HCT116 (cell line): ENCODE measurements at regions not wholly inside any gene's neighbourhood (a gene's known extent, or its start where the extent isn't known, plus 50 kb on each side); places are given as distances from the start of the nearest gene placed in this dataset.

Source experiments
- ATAC-seq: fragments of 200-7000 bp; cut with Tn5 transposase; 2 replicates; pipeline ENCODE4 v1.9.1; 2020; ENCODE audit warnings: mild to moderate bottlenecking, moderate library complexity
- BruUV-seq: library from RNA; stranded (reverse); fragments of 400-500 nt; replicated peaks from 2 replicates; lab custom pipeline; 2021; lab: Mats Ljungman, UMichigan
- CTCF ChIA-PET: fragments of 300-600 bp; sonication (Branson Sonifier 250); formaldehyde crosslinking; loops from one replicate; lab custom pipeline; 2021; ENCODE audit warnings: antibody characterized with exemption; lab: Charles Lee
- POLR2A ChIA-PET: fragments of 300-600, 350-600 bp; sonication (Branson Sonifier 250); formaldehyde crosslinking; loops from one replicate; lab custom pipeline; 2021; ENCODE audit warnings: antibody characterized with exemption; lab: Charles Lee
- RAD21 ChIA-PET, 2 experiments: fragments of 300-600 bp; sonication (Branson Sonifier 250); formaldehyde crosslinking; loops; one replicate each; lab custom pipeline; 2023; ENCODE audit warnings: low total read pairs in 2 of 2; ENCODE audit not compliant: uncharacterized antibody in 2 of 2, unreplicated experiment in 2 of 2, low non-redundant PET in 1 of 2; lab: Charles Lee
- DNase-seq: peaks from one replicate; pipeline ENCODE4 v3.0.0-alpha.2; 2010; ENCODE audit warnings: low read depth, low spot score
- H2AFZ ChIP-seq: fragments of 200-600 bp; shearing (Covaris generic), sonication (generic); 2 replicates; pipeline ENCODE4 v1.6.1; 2017; ENCODE audit warnings: low read depth, mixed run types, mixed read lengths, antibody characterized with exemption, low read length; ENCODE audit not compliant: poor library complexity, severe bottlenecking
- H3K27ac ChIP-seq: 2 replicates; pipeline ENCODE4 v1.5.1; 2012; ENCODE audit warnings: low read depth, low read length
- H3K27me3 ChIP-seq: fragments of 200-600 bp; sonication (generic); 2 replicates; pipeline ENCODE4 v1.6.1; 2016; ENCODE audit warnings: mixed run types, low read length, mixed read lengths; ENCODE audit not compliant: insufficient read depth
- H3K36me3 ChIP-seq, 2 experiments: fragments of 200-500 bp in 1 of 2; fragments of 200-600 bp in 1 of 2; sonication (Bioruptor generic) in 1 of 2; sonication (generic) in 1 of 2; 2 replicates each; pipeline versions ENCODE4 v1.5.1 to v1.6.1; 2014 to 2016; ENCODE audit warnings: low read length in 2 of 2, inconsistent platforms in 1 of 2, mixed read lengths in 1 of 2, mixed run types in 1 of 2; ENCODE audit not compliant: insufficient read depth in 2 of 2, control insufficient read depth in 1 of 2
- H3K4me1 ChIP-seq, 2 experiments: fragments of 200-600 bp in 1 of 2; sonication (generic) in 1 of 2; 2 replicates each; pipeline versions ENCODE4 v1.5.1 to v1.6.1; 2012 to 2017; ENCODE audit warnings: low read length in 2 of 2, inconsistent platforms in 1 of 2, mild to moderate bottlenecking in 1 of 2, mixed read lengths in 1 of 2, mixed run types in 1 of 2, moderate library complexity in 1 of 2; ENCODE audit not compliant: insufficient read depth in 2 of 2, control insufficient read depth in 1 of 2
- H3K4me2 ChIP-seq: fragments of 200-600 bp; sonication (generic); 2 replicates; pipeline ENCODE4 v1.6.1; 2017; ENCODE audit warnings: mixed run types, low read length, mixed read lengths
- H3K4me3 ChIP-seq, 2 experiments: fragments of 200-600 bp in 1 of 2; sonication (generic) in 1 of 2; replicated peaks in 1 of 2; 2 replicates each; pipeline ENCODE4 v1.5.1; 2011 to 2016; ENCODE audit warnings: low read length in 2 of 2, control low read depth in 1 of 2, low read depth in 1 of 2, mild to moderate bottlenecking in 1 of 2, mixed read lengths in 1 of 2, mixed run types in 1 of 2
- H3K79me2 ChIP-seq: fragments of 200-600 bp; sonication (generic); 2 replicates; pipeline ENCODE4 v1.6.1; 2017; ENCODE audit warnings: mild to moderate bottlenecking, mixed run types, low read length, moderate library complexity, mixed read lengths; ENCODE audit not compliant: insufficient read depth
- H3K9ac ChIP-seq: fragments of 200-600 bp; sonication (generic); 2 replicates; pipeline ENCODE4 v1.6.1; 2016; ENCODE audit warnings: low read length, mixed read lengths
- H3K9me2 ChIP-seq: fragments of 200-600 bp; sonication (generic), shearing (Covaris generic); 2 replicates; pipeline ENCODE4 v1.6.1; 2017; ENCODE audit warnings: mixed run types, mild to moderate bottlenecking, moderate library complexity; ENCODE audit not compliant: insufficient read depth
- H3K9me3 ChIP-seq, 2 experiments: fragments of 200-500 bp in 1 of 2; fragments of 200-600 bp in 1 of 2; sonication (Bioruptor generic) in 1 of 2; sonication (generic) in 1 of 2; 2 replicates each; pipeline ENCODE4 v1.6.1; 2014 to 2017; ENCODE audit warnings: low read length in 2 of 2, mixed read lengths in 2 of 2, inconsistent platforms in 1 of 2, low read depth in 1 of 2, mild to moderate bottlenecking in 1 of 2, mixed run types in 1 of 2, moderate library complexity in 1 of 2; ENCODE audit not compliant: control insufficient read depth in 1 of 2, insufficient read depth in 1 of 2
- H4K20me1 ChIP-seq: fragments of 200-600 bp; sonication (generic), shearing (Covaris generic); 2 replicates; pipeline ENCODE4 v1.6.1; 2017; ENCODE audit warnings: mixed run types, mild to moderate bottlenecking, moderate library complexity; ENCODE audit not compliant: insufficient read depth
- EZH2phosphoT487 ChIP-seq: fragments of 200-600 bp; IDR thresholded peaks from 2 replicates; pipeline ENCODE4 v1.6.1; 2018; ENCODE audit warnings: antibody characterized with exemption, borderline replicate concordance
- intact Hi-C: fragments of 100-400 bp; cut with micrococcal nuclease; formaldehyde crosslinking; loops from 2 replicates; pipeline ENCODE4 v1.10.0; 2022
- TF ChIP-seq, protein P1 (sequence below): IDR thresholded peaks from 2 replicates; pipeline ENCODE4 v1.6.1; 2012; ENCODE audit warnings: low read depth

DNA sequence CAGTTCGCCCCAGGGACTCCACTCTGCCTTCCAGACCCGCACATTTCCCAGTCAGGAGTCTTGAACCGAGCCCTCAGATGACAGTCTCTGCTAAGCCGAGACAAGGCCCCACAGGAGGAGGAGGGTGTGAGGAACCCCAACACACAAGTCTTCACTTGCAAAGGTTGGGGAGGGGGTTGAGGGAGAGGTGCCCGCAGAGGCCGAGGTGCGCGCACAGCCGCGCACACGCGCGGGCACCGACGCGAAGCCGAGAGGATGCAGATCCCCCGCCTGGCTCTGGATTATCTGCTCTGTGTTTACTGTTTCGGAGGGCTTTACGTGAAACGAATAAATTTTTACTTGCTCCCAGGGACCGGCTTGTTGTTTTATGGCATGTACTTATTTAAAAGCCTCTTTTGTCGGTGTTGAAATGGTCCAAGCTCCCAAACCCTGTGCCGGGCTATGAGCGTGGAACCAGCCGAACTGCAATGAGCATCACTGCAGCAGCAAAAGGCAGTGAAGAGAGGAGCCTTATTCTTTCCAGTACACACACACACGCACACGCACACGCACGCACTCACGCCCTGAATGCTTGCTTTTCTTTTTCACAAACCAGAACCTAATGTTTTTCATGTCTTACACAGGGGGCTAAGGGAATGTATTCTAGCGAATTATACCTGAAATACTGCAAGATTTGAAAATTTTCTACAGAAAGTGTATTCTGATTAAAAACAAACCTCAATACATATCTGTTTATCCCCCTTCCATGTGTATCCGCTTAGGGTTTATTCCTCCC is 297.7 kb downstream of the PARP8 start:
- intact Hi-C loops: loop anchor here (1.0 to 5.0 kb wide), 6 partner anchors 383 to 1593 kb away; no protein-coding TSS in a partner anchor

More for the DNA sequence above, 297.7 kb downstream of the PARP8 start:
- Histone ChIP-seq H3K27ac (no peak overlapping the region), H3K9ac (no peak overlapping the region), H3K4me1 (no peaks in the 10 kb centered on the region; a peak in 1 of 4 replicates), H3K9me2 (no peaks in the 10 kb centered on the region), H3K9me3 (no peaks in the 10 kb centered on the region), H3K27me3 (no peaks in the 10 kb centered on the region), H2AFZ (no peak overlapping the region), H3K36me3 (no peaks in the 10 kb centered on the region)
- no peak for DNase-seq
- BruUV-seq: no TSS peak
- RAD21 ChIA-PET: no interaction called here
- TF ChIP-seq EZH2phosphoT487: no peak
- TF ChIP-seq, protein P1, sequence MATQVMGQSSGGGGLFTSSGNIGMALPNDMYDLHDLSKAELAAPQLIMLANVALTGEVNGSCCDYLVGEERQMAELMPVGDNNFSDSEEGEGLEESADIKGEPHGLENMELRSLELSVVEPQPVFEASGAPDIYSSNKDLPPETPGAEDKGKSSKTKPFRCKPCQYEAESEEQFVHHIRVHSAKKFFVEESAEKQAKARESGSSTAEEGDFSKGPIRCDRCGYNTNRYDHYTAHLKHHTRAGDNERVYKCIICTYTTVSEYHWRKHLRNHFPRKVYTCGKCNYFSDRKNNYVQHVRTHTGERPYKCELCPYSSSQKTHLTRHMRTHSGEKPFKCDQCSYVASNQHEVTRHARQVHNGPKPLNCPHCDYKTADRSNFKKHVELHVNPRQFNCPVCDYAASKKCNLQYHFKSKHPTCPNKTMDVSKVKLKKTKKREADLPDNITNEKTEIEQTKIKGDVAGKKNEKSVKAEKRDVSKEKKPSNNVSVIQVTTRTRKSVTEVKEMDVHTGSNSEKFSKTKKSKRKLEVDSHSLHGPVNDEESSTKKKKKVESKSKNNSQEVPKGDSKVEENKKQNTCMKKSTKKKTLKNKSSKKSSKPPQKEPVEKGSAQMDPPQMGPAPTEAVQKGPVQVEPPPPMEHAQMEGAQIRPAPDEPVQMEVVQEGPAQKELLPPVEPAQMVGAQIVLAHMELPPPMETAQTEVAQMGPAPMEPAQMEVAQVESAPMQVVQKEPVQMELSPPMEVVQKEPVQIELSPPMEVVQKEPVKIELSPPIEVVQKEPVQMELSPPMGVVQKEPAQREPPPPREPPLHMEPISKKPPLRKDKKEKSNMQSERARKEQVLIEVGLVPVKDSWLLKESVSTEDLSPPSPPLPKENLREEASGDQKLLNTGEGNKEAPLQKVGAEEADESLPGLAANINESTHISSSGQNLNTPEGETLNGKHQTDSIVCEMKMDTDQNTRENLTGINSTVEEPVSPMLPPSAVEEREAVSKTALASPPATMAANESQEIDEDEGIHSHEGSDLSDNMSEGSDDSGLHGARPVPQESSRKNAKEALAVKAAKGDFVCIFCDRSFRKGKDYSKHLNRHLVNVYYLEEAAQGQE: no peak
- TF ChIP-seq, all 23 proteins: peak for 0
- ATAC-seq: no peak
- CTCF ChIA-PET: interaction anchor here (0.8 to 1.6 kb wide), 4 partner anchors 7 to 1694 kb away, joined by 4 to 13 read pairs (median 6); no protein-coding TSS in a partner anchor
- H3K79me2 ChIP-seq: no peaks in the 10 kb centered on the region
- POLR2A ChIA-PET: no interaction called here
- no peaks in the 10 kb centered on the region for H4K20me1 ChIP-seq
- H3K4me2 ChIP-seq: no peak overlapping the region
- no peak overlapping the region for H3K4me3 ChIP-seq
